AG20443 (cell line): ENCODE measurements at regions not wholly inside any gene's neighbourhood (a gene's known extent, or its start where the extent isn't known, plus 50 kb on each side); places are given as distances from the start of the nearest gene placed in this dataset.
"Not testable (repeated sequence)": the region's sequence is repeated elsewhere in the genome, so short reads cannot be mapped to it uniquely, and the experiment has no call there.

Experiments used
- DNase-seq: peaks from one replicate; pipeline ENCODE4 v3.0.0; 2012; ENCODE audit warnings: low spot score, mixed read lengths

DNA sequence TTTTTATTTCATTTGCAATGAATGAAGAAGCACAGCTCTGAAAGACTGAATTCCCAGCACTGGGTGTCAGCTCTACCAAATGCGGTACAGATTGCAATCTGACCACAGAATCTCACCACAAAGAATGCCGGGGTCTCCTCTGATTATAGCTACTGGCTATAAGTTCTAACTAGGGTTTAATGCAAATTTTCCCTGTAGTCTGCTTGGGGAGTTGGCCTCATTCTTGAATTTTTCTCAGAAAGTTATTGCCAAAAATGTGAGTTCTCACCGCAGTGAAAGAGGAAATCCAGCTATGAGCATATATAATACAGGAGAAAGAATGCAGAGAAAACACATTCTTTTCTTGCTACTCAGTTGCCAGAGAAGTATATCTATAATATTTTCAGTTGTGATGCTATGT, 1255.7 kb upstream of the LRRTM3 start:
- DNase-seq = no peak

DNA sequence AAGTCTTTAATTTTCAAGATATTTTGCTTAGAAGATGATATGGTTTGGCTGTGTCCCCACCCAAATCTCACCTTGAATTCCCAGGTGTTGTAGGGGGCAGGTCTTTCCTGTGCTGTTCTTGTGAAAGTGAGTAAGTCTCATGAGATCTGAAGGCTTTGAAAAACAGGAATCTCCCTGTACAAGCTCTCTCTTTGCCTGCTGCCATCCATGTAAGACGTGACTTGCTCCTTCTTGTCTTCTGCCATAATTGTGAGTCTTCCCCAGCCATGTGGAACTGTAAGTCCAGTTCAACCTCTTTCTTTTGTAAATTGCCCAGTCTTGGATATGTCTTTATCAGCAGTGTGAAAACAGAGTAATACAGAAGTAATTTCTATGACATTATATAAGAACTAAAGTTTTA, 1255.2 kb upstream of the LRRTM3 start:
- DNase-seq = not testable (repeated sequence)

DNA sequence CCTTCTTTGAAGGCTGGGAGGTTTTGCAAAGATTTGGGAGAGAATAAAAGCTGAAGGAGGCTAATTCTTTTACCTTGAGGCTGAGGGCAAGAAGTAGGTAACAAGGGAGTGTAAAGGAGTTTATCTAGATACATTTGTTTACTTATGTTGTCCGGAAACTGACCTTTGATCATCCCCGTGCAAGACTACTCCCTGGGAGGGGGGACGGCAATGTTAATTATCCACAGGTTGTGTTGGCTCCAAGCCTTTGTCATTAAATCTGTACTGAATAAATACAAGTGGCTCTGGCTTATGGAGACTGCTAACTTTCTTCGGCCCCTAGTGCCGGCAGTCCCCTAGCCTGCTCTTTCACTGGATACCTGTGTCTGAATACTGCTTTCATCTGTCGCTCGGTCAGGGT, 1250.6 kb upstream of the LRRTM3 start:
- no peak for DNase-seq

- no peak for DNase-seq
These were observed 1240.9 kb upstream of the LRRTM3 start for GRCh38 chr10:65684896-65685295.

DNA sequence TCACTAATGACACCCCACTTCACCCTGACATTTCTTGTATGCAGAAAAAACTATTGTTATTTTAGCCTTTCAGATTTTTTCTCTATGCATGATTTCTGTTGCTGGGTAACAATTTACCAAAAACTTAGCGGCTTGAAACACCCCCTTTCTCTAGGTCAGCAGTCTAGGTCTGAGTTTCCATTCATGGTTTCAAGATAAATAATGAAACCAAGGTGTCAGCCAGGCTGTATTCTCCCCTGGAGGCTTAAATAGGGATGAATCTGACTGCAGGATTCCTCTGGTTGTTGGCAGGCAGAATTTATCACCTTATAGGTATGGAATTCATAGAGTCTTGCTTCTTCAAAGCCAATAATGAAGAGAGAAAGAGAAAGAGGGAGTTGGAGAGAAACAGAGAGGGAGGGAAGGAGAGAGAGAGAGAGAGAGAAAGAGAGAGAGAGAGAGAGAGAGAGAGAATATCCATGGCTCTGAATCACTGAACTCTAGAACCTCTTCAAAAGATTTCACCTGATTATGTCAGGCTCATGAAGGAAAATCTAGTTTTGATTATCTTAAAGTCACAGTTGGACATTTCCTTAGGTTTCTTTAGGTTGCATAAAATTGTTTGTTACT, 1224.6 kb upstream of the LRRTM3 start:
- no peak for DNase-seq

DNA sequence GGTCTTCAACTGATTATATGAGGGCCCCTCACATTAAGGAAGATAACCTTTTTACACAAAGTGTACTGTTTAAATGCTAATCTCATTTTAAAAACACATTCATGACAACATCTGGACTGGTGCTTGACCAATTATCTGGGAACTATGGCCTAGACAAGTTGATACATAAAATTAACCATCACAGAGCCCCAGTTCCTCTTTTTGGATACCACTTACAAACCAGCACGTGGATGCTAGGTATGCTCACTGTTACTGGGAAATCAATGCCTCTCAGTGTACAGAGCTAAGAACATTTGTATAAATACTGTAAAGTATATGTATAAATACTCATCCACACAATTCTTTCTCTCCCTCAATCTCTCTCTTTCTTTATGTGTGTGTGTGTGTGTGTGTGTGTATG, 1217.8 kb upstream of the LRRTM3 start:
- no peak for DNase-seq

DNA sequence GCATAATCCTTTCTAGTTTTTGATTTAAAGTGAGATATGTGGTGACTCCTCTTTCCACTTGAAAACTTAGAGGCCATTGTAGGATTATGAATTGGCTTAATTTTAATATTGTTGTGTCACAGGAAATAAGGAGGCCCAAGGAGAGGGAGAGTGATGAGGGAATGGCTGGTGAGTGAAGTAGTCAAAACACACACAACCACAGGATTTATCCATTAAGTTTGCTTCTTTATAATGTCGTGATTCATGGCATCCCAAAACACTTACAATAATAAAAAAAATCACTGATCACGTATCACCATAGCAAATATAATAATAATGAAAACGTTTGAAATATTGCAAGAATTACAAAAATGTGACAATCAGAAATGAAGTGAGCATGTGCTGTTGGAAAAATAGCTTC, 1215.5 kb upstream of the LRRTM3 start:
- DNase-seq = no peak

DNA sequence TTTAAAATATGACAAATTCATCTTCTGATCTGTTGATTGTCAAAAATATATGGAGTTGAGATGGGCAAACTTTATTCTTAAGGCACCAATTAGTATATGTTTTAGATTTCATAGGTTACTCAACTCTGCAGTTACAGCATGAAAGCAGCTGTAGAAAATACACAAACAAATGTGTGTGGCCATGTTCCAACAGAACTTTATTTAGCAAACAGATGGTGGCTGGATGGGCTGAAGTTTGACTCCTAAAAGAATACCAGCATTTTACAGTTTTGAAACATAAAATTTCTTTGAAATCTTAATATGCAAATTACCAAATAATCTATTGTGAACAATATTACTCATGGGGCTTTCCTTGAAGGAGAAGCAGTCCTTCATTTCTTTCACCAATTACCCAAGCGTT, 1206.0 kb upstream of the LRRTM3 start:
- no peak for DNase-seq

GRCh38 chr10:65720901-65721300, 1204.9 kb upstream of the LRRTM3 start:
- DNase-seq = no peak

GRCh38 chr10:65723525-65723924, 1202.3 kb upstream of the LRRTM3 start:
- DNase-seq = no peak

DNA sequence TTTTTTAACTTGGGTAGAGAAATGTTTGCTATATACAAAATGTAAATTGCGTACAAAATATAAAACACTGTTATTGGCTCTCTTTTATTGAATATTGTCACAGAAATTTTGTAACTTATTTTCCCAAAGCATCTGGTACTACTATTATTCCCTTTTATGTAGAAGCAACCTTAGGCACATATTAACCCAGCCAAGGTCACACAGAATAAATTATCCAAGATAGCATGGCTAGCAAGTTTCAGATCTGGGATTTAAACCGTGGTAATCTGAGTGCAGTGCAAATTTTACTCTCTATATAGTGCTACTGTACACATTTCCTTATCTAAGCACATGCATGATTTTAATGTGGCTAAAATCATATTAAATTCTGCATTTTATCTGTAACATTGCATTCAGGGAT, 1190.5 kb upstream of the LRRTM3 start:
- DNase-seq = no peak

DNA sequence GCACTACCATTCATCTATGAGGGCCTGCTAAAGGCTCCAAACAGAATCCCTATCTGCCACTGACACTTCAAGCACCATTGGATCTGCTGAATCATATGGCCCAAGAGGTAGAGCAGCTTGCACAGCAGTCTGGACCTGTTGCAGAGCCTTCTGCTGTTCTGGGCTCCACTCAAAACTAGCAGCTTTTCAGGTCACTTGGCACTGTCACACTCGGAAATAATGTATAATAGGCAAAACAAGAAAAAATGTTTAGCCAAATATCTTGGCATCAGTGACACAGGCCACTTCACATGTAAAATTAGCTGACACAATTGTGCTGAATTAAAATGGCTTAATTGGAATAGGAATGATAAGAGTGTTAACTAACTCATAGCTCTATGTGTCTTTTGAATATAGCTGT, 1182.9 kb upstream of the LRRTM3 start:
- DNase-seq = no peak

GRCh38 chr10:65751218-65751617, 1174.6 kb upstream of the LRRTM3 start:
- no peak for DNase-seq

- no peak for DNase-seq
These were observed 1173.9 kb upstream of the LRRTM3 start for GRCh38 chr10:65751896-65752295.

GRCh38 chr10:65753532-65753931, 1172.3 kb upstream of the LRRTM3 start:
- DNase-seq = no peak

- DNase-seq = no peak
These were observed 1171.7 kb upstream of the LRRTM3 start for GRCh38 chr10:65754112-65754511.

- DNase-seq = no peak
These were observed 1163.5 kb upstream of the LRRTM3 start for GRCh38 chr10:65762311-65762710.

GRCh38 chr10:65765006-65765541, 1160.8 kb upstream of the LRRTM3 start:
- no peak for DNase-seq

GRCh38 chr10:65769828-65770227, 1156.0 kb upstream of the LRRTM3 start:
- DNase-seq = no peak

DNA sequence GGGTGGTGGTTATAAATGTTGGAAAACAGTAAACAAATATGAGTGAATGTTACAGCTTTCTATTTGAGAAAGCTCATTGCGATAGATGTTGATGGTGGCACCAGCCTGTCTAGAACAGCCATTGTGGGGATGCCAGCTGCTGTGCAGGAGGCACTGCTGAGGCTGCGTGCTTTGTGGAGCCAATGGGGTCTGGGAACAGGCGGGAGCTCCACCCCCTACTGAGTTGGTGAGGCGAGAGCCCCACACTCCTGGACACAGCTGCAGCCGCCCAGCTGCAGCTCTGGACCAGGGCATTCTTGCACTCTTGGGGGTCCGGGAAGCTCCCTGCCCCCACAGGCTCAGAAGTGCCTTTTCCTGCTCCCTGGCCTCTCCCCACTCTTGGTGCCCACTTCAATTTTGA, 1147.1 kb upstream of the LRRTM3 start:
- DNase-seq = no peak

DNA sequence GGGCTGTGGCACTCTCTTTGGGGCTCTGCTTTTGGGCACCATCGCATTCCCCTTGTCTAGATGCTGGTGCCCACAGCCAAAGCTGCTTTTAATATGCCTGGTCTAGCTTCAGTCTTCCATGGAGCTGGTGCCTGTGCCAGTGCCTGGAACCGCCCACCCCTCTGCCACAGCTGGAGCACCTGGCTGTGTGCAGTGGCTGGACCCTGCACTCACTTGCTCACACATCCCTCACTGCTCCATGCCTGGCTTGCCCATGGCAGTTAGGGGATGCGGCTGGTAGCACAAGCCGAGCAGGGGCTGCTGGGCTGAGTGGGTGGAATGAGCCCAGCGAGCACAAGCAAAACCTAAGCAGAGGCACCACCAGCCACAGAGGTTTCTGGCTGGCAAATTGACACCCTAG, 1145.9 kb upstream of the LRRTM3 start:
- no peak for DNase-seq

DNA sequence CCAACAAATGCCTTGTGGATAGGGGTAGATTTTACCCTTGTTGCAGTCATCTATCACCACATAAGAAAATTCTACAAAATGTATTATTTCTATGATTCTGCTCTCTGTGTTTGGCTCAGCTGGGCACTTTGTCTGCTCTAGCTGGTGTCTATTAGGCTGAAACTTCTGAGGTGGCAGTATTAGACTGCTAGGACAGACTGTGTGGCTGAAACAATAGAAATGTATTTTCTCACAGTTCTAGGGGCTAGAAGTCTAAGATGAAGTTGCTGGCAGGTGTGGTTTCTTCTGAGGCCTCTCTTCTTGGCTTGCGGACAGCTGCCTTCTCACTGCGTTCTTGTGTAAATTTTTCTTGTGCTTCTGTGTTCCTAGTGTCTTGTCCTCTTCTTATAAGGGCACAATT, 1139.6 kb upstream of the LRRTM3 start:
- no peak for DNase-seq

DNA sequence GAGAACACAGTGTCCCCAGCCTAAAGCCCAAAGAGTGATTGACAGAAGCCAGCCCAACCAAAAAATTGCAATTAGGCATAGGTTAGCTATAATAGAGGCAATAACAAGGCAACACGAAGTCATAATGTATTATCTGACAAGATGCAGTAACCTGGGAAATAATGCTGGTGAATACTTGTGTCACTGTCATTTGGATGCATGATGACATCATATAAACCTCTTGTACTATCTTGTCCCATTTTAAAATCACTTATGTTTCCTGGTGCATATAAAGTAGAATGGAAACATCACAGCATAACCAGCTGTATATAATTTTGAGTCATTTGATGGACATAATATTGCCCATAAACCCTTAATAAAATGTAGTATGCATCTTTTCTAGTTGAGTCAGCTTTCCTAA, 1138.3 kb upstream of the LRRTM3 start:
- no peak for DNase-seq

DNA sequence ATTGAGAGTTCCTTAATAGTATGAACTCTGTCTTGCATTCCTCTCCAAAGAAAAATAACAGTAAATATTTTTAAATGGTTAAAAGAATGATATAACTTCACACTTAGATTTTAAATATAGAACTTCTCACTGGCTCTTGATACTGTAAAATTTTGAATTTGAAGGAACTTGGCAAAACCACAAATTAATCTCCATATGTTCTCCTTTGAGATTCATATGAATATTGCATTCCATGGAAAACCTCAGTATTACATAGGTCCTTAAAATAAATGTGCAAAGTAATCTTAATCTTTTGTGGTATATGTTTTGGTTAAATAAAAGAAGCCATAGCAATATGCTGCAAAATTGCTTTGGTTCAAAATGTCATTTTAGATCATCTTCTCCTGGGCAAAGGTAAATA, 1137.6 kb upstream of the LRRTM3 start:
- no peak for DNase-seq

DNA sequence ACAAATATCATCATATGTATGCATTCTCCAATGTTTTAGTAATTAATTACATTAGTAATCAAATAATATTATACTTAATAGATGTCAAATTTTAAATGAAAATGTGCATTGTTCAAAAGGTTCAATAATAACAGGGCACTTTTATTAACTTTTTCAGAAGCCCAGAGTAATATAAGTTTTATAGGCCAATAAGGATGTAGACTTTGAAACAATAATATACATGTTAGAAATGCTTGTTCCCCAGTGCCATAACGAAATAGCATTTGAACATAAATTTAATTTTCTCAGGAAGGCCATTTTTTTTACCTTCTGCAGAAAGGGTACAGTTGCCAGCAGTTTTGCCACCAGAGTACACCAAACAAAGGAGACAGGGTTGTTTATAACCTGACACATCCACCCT, 1133.9 kb upstream of the LRRTM3 start:
- DNase-seq = no peak
